H9 (cell line): ENCODE measurements at regions not wholly inside any gene's neighbourhood (a gene's known extent, or its start where the extent isn't known, plus 50 kb on each side); places are given as distances from the start of the nearest gene placed in this dataset.

Experiments used
- DNase-seq: peaks from one replicate; pipeline ENCODE4 v3.0.0-alpha.2; 2017
- H2AFZ ChIP-seq: one replicate; pipeline ENCODE4 v1.6.1; 2013; ENCODE audit warnings: mild to moderate bottlenecking, low read length, control low read depth, moderate library complexity
- H2AK5ac ChIP-seq: 2 replicates; pipeline ENCODE4 v1.6.1; 2013; ENCODE audit warnings: low read length, control low read depth, mixed read lengths; ENCODE audit not compliant: insufficient read length
- H2BK120ac ChIP-seq: one replicate; pipeline ENCODE4 v1.6.1; 2013; ENCODE audit warnings: low read depth, mild to moderate bottlenecking, low read length, control low read depth, inconsistent platforms; ENCODE audit not compliant: poor library complexity, severe bottlenecking
- H2BK12ac ChIP-seq: 2 replicates; pipeline ENCODE4 v1.6.1; 2013; ENCODE audit warnings: low read length, control low read depth, mixed read lengths, low read depth; ENCODE audit not compliant: insufficient read length
- H2BK15ac ChIP-seq: 2 replicates; pipeline ENCODE4 v1.6.1; 2013; ENCODE audit warnings: low read depth, low read length, control low read depth
- H2BK20ac ChIP-seq: one replicate; pipeline ENCODE4 v1.6.1; 2013; ENCODE audit warnings: low read depth, mild to moderate bottlenecking, low read length, control low read depth, inconsistent platforms; ENCODE audit not compliant: poor library complexity, severe bottlenecking
- H2BK5ac ChIP-seq: 2 replicates; pipeline ENCODE4 v1.6.1; 2013; ENCODE audit warnings: low read length, control low read depth, mixed read lengths; ENCODE audit not compliant: insufficient read length
- H3K14ac ChIP-seq: 2 replicates; pipeline ENCODE4 v1.6.1; 2013; ENCODE audit warnings: low read length, control low read depth; ENCODE audit not compliant: insufficient read depth
- H3K18ac ChIP-seq: 2 replicates; pipeline ENCODE4 v1.6.1; 2013; ENCODE audit warnings: low read depth, mild to moderate bottlenecking, mixed read lengths, low read length, control low read depth; ENCODE audit not compliant: insufficient read length
- H3K23ac ChIP-seq: 2 replicates; pipeline ENCODE4 v1.6.1; 2013; ENCODE audit warnings: low read length, control low read depth, mixed read lengths, low read depth; ENCODE audit not compliant: insufficient read length
- H3K23me2 ChIP-seq: 2 replicates; pipeline ENCODE4 v1.6.1; 2013; ENCODE audit warnings: low read depth, mild to moderate bottlenecking, mixed read lengths, low read length, control low read depth; ENCODE audit not compliant: insufficient read length, poor library complexity, severe bottlenecking
- H3K27ac ChIP-seq: 2 replicates; pipeline ENCODE4 v1.5.1; 2013; ENCODE audit warnings: low read length, control low read depth, mixed read lengths, low read depth; ENCODE audit not compliant: insufficient read length
- H3K27me3 ChIP-seq: 2 replicates; pipeline ENCODE4 v1.6.1; 2013; ENCODE audit warnings: low read length, control low read depth, inconsistent platforms; ENCODE audit not compliant: insufficient read depth
- H3K4ac ChIP-seq: 2 replicates; pipeline ENCODE4 v1.6.1; 2013; ENCODE audit warnings: low read depth, mild to moderate bottlenecking, control low read depth, inconsistent platforms, low read length, moderate library complexity
- H3K4me1 ChIP-seq: 2 replicates; pipeline ENCODE4 v1.6.1; 2013; ENCODE audit warnings: low read length, control low read depth, inconsistent platforms; ENCODE audit not compliant: insufficient read depth
- H3K4me2 ChIP-seq: 2 replicates; pipeline ENCODE4 v1.6.1; 2013; ENCODE audit warnings: low read length, control low read depth, mixed read lengths; ENCODE audit not compliant: insufficient read length, insufficient read depth
- H3K56ac ChIP-seq: 2 replicates; pipeline ENCODE4 v1.6.1; 2013; ENCODE audit warnings: low read depth, mild to moderate bottlenecking, mixed read lengths, low read length, control low read depth; ENCODE audit not compliant: insufficient read length
- H3K79me1 ChIP-seq: 2 replicates; pipeline ENCODE4 v1.6.1; 2013; ENCODE audit warnings: low read depth, mild to moderate bottlenecking, moderate library complexity, low read length, control low read depth, inconsistent platforms; ENCODE audit not compliant: insufficient read depth, poor library complexity, severe bottlenecking
- H3K79me2 ChIP-seq: 2 replicates; pipeline ENCODE4 v1.6.1; 2013; ENCODE audit warnings: low read length, control low read depth, inconsistent platforms; ENCODE audit not compliant: insufficient read depth
- H3K9ac ChIP-seq: 2 replicates; pipeline ENCODE4 v1.6.1; 2013; ENCODE audit warnings: low read length, control low read depth, mixed read lengths; ENCODE audit not compliant: insufficient read length; ENCODE audit errors: extremely low read depth
- H3K9me3 ChIP-seq: one replicate; pipeline ENCODE4 v1.6.1; 2013; ENCODE audit warnings: low read depth, low read length, inconsistent platforms; ENCODE audit not compliant: control insufficient read depth
- H3T11ph ChIP-seq: one replicate; pipeline ENCODE4 v1.6.1; 2013; ENCODE audit warnings: mild to moderate bottlenecking, low read length, control low read depth, inconsistent platforms
- H4K20me1 ChIP-seq: one replicate; pipeline ENCODE4 v1.6.1; 2013; ENCODE audit not compliant: control insufficient read depth, insufficient read length, insufficient read depth
- H4K5ac ChIP-seq: 2 replicates; pipeline ENCODE4 v1.6.1; 2013; ENCODE audit warnings: low read depth, mild to moderate bottlenecking, mixed read lengths, low read length, control low read depth; ENCODE audit not compliant: insufficient read length
- H4K8ac ChIP-seq: replicated peaks from 2 replicates; pipeline ENCODE4 v1.6.1; 2013; ENCODE audit warnings: low read length, control low read depth, mixed read lengths, low read depth; ENCODE audit not compliant: insufficient read length
- H4K91ac ChIP-seq: 2 replicates; pipeline ENCODE4 v1.6.1; 2013; ENCODE audit warnings: low read depth, mild to moderate bottlenecking, moderate library complexity, mixed read lengths, low read length, control low read depth; ENCODE audit not compliant: insufficient read length
- H3K27ac Mint-ChIP-seq, 3 experiments: 2 replicates in 2 of 3; 3 replicates in 1 of 3; pipeline ENCODE4 v1.8.0; 2020 to 2021; ENCODE audit warnings: mixed read lengths in 3 of 3, mild to moderate bottlenecking in 1 of 3, moderate library complexity in 1 of 3
- H3K27me3 Mint-ChIP-seq: 2 replicates; pipeline ENCODE4 v1.8.0; 2021; ENCODE audit warnings: low read depth, mild to moderate bottlenecking, moderate library complexity, mixed read lengths
- H3K36me3 Mint-ChIP-seq, 3 experiments: 2 replicates in 2 of 3; 3 replicates in 1 of 3; pipeline ENCODE4 v1.8.0; 2020 to 2021; ENCODE audit warnings: low read depth in 3 of 3, mixed read lengths in 3 of 3; ENCODE audit not compliant: insufficient read depth in 1 of 3
- H3K4me1 Mint-ChIP-seq, 2 experiments: 2 replicates each; pipeline ENCODE4 v1.8.0; 2020; ENCODE audit warnings: mixed read lengths in 2 of 2
- H3K4me3 Mint-ChIP-seq, 2 experiments: 2 replicates in 1 of 2; 3 replicates in 1 of 2; pipeline ENCODE4 v1.8.0; 2020 to 2021; ENCODE audit warnings: mild to moderate bottlenecking in 2 of 2, mixed read lengths in 2 of 2, moderate library complexity in 1 of 2
- H3K9me3 Mint-ChIP-seq, 2 experiments: 2 replicates in 1 of 2; 3 replicates in 1 of 2; pipeline ENCODE4 v1.8.0; 2020; ENCODE audit warnings: mild to moderate bottlenecking in 2 of 2, mixed read lengths in 2 of 2, moderate library complexity in 1 of 2
- CTCF ChIP-seq: fragments of 200-600 bp; sonication (generic); conservative IDR thresholded peaks from 3 replicates; pipeline ENCODE4 v1.8.0; 2021; ENCODE audit warnings: antibody characterized with exemption, mild to moderate bottlenecking
- WGBS: extraction: QIAGEN DNeasy Blood & Tissue Kit; methylation state at CpG from one replicate; pipeline ENCODE4 v1.1.7; 2013; ENCODE audit warnings: missing lambda C conversion rate, low lambda C conversion rate, mixed read lengths; ENCODE audit not compliant: insufficient read length; ENCODE audit errors: extremely low coverage; 5-methylcytosine and 5-hydroxymethylcytosine counted together

GRCh38 chr15:39413558-39413957 is 167.3 kb upstream of the THBS1 start:
- Histone ChIP-seq H4K5ac (no peak overlapping the region), H3K27ac (no peak overlapping the region), H4K20me1 (no peaks in the 10 kb centered on the region), H2BK15ac (no peak overlapping the region), H3K4me1 (no peaks in the 10 kb centered on the region), H4K91ac (no peak overlapping the region), H3K9ac (no peak overlapping the region), H3K14ac (no peak overlapping the region), H3K79me2 (no peaks in the 10 kb centered on the region; the same call in 1 of the 2 replicates), H2AFZ (no peak overlapping the region), H3K9me3 (peaks cover 16% of the 10 kb centered on the region), H3K4me2 (no peak overlapping the region), H3K79me1 (no peaks in the 10 kb centered on the region), H2BK120ac (no peak overlapping the region), H4K8ac (no peak overlapping the region), H2AK5ac (no peak overlapping the region), H3K4ac (no peak overlapping the region), H2BK20ac (no peak overlapping the region), H3T11ph (no peak overlapping the region), H3K23ac (no peak overlapping the region), H3K27me3 (no peaks in the 10 kb centered on the region), H3K56ac (no peak overlapping the region), H2BK12ac (no peak overlapping the region), H3K23me2 (no peaks in the 10 kb centered on the region), H2BK5ac (no peak overlapping the region), H3K18ac (no peak overlapping the region)
- DNase-seq: no peak
- Mint-ChIP-seq H3K4me3 (no peak overlapping the region), H3K4me1 (no peaks in the 10 kb centered on the region), H3K27ac (no peak overlapping the region), H3K27me3 (no peaks in the 10 kb centered on the region), H3K9me3 (peaks cover 6 to 12% of the 10 kb centered on the region in 2 experiments), H3K36me3 (peaks cover 7 to 14% (median 12%) of the 10 kb centered on the region in 3 experiments)
- WGBS: no CpG with 5 or more reads among the region's 1 CpG
- no peak for TF ChIP-seq CTCF
